ENCODE measurements at regions not wholly inside any gene's neighbourhood (a gene's known extent, or its start where the extent isn't known, plus 50 kb on each side); places are given as distances from the start of the nearest gene placed in this dataset.
"Not testable (repeated sequence)": the region's sequence is repeated elsewhere in the genome, so short reads cannot be mapped to it uniquely, and the experiment has no call there.

DNA sequence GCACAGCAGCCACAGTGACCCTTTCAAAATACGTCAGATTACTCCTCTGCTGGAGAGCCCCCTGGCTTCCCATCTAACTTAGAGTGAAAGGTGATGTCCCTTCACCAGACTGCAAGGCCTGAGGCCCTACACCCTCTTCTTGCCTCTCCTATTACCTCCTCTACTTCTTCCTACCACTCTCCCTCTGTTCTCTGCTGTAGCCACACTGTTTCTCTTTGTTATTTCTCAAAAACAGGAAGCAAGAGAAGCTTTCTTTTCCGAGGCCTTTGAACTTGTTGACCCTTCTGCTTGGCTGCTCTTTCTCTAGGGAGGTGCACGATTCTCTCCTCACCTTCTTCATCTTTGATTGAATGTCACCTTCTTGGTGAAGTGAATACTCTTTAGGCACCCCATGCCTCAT, 141.3 kb upstream of the NBPF9 start:
- H3K4me1 Mint-ChIP-seq (ENCODE audit: low read depth); H3K36me3 Mint-ChIP-seq (ENCODE audit: low read depth); DNase-seq (ENCODE audit: low spot score); H3K9me3 Mint-ChIP-seq; H3K27me3 Mint-ChIP-seq (ENCODE audit: low read depth); H3K27ac Mint-ChIP-seq; H3K4me3 Mint-ChIP-seq: not testable (repeated sequence)

DNA sequence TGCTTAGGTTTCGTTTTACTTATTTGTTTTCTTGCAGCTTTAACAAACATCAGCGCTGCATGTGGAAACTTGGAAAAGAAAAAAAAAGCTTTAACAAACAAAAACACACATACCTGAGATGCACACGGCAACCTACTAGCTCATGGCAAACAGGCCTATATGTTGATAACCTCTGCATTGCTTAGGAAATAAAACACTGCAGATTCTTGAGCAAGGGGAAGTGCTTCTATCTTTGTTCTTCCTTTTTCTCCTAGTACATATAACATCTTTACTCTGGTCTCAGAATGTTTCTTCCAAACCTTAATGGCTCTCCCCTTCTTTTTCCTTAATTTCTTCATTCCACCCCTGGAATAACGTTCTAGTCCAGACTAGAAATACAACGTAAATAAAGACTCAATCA, 142.9 kb upstream of the NBPF9 start:
- H3K27ac Mint-ChIP-seq; H3K4me3 Mint-ChIP-seq; H3K36me3 Mint-ChIP-seq (ENCODE audit: low read depth); H3K4me1 Mint-ChIP-seq (ENCODE audit: low read depth); H3K27me3 Mint-ChIP-seq (ENCODE audit: low read depth); H3K9me3 Mint-ChIP-seq; DNase-seq (ENCODE audit: low spot score): not testable (repeated sequence)

DNA sequence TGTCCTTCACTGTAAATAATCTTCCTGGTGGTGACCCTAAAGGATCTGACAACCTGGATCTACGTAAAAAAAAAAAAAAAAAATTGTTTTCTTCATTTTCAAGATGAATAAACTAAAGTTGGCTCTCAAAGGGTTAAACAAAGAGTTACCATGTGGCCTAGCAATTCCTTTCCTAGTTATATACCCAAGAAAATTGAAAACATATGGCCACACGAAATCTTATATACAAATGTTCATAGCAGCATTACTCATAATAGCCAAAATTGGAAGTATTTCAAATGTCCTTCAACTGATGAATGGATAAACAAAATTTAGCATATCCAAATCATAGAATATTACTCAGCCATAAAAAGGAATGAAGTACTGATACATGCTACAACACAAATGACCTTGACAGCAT, 145.3 kb upstream of the NBPF9 start:
- H3K4me3 Mint-ChIP-seq, H3K27ac Mint-ChIP-seq, H3K9me3 Mint-ChIP-seq: not testable (repeated sequence)

DNA sequence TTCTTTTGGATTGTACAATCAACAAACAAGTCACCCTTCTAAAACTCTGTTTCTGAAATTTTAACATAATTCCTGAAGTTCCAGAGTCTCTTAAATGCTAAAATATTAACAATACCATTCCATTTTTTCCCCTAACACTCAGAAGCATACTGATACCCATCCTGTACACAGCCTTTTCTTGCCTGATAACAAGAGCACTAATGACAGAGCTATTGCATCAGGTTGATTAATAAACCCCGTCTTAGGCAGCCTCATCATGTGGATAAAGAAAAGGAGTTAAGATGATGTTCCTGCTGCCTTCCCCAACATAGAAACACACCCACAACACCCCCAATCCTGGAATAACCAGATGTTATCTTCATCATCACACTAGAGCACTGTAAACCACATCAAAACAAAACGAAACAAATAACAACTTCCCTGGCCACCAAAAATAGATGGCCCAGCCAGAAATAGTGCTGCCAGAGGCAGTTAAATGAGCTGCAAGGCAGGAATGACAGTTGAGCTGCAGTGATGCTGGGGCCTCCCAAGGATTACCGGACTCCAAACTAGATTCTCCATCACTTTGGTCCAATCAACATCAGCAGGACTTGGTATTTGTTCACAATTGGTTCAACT, 146.6 kb upstream of the NBPF9 start:
- not testable (repeated sequence) for H3K36me3 Mint-ChIP-seq (ENCODE audit: low read depth); H3K27me3 Mint-ChIP-seq (ENCODE audit: low read depth); H3K9me3 Mint-ChIP-seq; H3K27ac Mint-ChIP-seq; DNase-seq (ENCODE audit: low spot score); H3K4me1 Mint-ChIP-seq (ENCODE audit: low read depth); H3K4me3 Mint-ChIP-seq

More for the DNA sequence above, 145.3 kb upstream of the NBPF9 start:
- not testable (repeated sequence) for H3K36me3 Mint-ChIP-seq (ENCODE audit: low read depth); H3K4me1 Mint-ChIP-seq (ENCODE audit: low read depth); DNase-seq (ENCODE audit: low spot score); H3K27me3 Mint-ChIP-seq (ENCODE audit: low read depth)

DNA sequence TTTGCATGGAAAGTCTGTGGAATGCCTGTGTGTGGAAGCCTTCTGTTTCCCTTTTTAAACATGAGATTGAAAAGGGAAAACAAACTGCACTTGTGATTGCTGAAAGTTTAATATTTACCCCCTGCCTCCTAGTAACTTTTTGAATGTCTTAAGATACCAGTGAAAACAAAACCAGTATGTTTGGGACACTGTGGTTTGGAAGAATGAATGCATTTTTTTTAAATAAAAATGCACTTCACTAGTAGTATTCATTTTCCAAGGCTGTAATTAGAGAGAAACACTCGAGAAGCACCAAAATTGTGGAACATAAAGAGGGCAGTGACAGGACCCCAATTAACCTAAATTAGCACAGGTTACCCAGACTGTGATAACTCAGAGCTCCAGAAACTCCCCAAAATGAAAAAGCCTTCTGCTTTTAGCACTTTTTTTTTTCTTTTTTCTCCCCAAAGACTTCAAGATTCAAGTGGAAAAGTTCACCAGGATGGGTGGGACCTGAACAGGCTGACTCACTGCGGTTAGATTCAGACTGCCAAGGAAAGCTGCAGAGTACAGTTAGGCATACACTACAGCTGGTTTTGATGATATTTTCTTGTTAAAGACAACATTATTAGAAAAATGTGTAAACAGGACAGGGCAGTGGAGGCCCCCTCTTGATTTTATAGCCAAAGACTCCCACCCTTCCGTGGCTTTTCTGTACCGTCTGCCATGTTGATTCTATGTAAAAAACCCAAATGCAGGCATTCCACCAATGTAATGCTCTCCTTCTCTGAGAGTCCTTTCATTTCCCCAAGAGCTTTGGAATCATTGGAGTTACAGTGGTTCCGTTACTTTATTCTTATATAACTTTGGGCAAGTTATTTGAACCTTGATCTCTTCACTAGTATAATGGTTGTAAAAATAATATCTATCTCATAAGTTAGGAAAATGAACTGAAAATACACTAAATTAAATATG, 151.8 kb upstream of the NBPF9 start:
- not testable (repeated sequence) for DNase-seq (ENCODE audit: low spot score); H3K9me3 Mint-ChIP-seq; H3K36me3 Mint-ChIP-seq (ENCODE audit: low read depth); H3K4me3 Mint-ChIP-seq; H3K4me1 Mint-ChIP-seq (ENCODE audit: low read depth); H3K27me3 Mint-ChIP-seq (ENCODE audit: low read depth); H3K27ac Mint-ChIP-seq

DNA sequence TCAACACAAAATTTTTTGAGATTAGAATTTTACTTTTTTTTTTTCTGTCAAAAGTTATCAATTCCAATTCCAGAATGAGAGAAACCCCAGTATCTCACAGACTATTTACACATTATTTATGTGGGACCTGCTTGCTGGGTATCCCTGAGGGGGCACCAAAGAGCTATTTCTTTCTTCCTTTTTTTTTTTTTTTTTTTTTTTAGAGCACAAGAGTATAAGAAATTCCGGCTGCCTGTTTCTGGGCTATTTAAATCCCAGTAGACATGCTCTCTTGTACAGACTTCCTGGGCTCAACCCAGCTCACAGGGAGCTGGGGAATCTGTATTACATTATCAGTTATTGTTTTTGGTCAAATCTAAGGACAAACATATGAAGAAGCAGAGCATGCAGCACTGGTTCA, 156.9 kb upstream of the NBPF9 start:
- H3K9me3 Mint-ChIP-seq; H3K36me3 Mint-ChIP-seq (ENCODE audit: low read depth); H3K4me1 Mint-ChIP-seq (ENCODE audit: low read depth); DNase-seq (ENCODE audit: low spot score); H3K27me3 Mint-ChIP-seq (ENCODE audit: low read depth); H3K4me3 Mint-ChIP-seq; H3K27ac Mint-ChIP-seq: not testable (repeated sequence)

DNA sequence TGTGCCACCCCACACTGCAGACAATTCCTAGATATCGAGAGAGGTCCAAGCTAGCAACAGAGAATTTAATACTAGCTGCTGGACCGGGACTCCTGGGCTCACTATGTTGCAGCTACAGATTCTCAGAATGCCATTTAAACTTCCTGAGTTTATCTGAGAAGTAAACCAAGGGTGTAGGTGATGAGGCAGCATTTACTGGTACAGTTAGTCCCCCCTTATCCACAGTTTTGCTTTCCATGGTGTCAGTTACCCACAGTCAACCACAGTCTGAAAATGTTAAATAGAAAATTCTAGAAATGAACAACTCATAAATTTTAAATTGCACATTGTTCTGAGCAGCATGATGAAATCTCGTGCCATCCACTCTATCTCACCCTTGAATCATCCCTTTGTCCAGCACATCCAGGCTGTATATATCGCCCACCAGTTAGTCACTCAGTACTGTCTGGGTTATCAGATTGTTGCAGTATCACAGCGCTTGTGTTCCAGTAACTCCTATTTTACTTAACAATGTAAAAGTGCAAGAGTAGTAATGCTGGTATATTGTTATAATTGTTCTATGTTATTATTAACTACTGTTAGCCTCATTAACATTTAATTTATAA, 157.5 kb upstream of the NBPF9 start:
- H3K9me3 Mint-ChIP-seq; H3K4me3 Mint-ChIP-seq; DNase-seq (ENCODE audit: low spot score); H3K27ac Mint-ChIP-seq; H3K4me1 Mint-ChIP-seq (ENCODE audit: low read depth); H3K36me3 Mint-ChIP-seq (ENCODE audit: low read depth); H3K27me3 Mint-ChIP-seq (ENCODE audit: low read depth): not testable (repeated sequence)

DNA sequence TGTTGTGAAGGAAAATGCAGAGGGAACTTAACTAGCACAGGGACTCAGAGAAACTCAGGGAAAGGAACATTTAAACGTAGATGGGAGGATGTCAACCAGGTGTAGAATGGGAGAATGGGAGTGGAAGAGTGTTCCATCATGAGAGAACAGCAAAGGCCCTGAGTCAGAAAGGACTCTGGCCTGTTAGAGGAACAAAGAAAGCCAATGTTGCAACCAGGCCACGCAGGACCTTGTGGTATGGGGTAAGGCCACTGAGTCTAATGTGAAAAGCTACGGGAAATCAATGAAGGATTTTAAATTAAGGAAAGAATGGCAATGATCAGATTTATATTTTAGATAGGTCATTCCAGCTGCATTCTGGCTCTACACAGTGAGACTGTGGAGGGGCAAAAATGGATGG, 163.9 kb upstream of the NBPF9 start:
- H3K27ac Mint-ChIP-seq; H3K9me3 Mint-ChIP-seq; H3K27me3 Mint-ChIP-seq (ENCODE audit: low read depth); H3K4me3 Mint-ChIP-seq; H3K36me3 Mint-ChIP-seq (ENCODE audit: low read depth); DNase-seq (ENCODE audit: low spot score); H3K4me1 Mint-ChIP-seq (ENCODE audit: low read depth): not testable (repeated sequence)

DNA sequence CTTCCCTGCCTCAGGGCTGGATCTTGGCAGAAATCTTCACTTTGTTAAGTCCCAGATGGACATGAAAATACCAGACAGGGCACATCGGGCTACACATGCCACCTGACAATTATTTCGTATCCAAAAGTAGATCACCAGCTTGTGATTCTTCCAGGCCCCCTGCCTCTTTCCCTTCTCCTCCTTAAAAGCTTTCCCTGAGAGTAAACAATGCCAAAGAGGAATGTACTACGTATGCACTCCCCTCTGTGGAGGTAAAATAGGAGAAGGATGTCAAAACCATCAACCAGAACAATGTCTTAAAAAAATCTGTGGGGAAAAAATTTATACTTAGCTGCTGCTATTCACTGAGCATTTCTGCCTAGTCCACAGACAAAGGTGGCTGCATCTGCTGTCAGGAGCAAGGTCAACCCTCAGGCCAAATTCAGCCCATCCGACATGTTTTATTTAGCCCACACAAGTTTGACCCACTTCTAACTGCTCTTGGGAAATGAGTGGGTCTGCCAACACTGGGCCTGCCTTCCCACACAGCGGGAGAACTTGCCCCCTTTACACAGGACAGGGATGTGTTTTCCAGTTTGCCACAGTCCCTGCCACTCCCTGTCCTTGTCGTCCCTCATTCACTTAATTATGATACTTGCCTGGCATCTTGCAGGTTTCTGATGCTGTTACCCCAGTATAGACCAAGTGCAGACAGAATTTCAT, 165.8 kb upstream of the NBPF9 start:
- H3K27me3 Mint-ChIP-seq (ENCODE audit: low read depth); H3K4me1 Mint-ChIP-seq (ENCODE audit: low read depth); H3K27ac Mint-ChIP-seq; H3K36me3 Mint-ChIP-seq (ENCODE audit: low read depth); H3K9me3 Mint-ChIP-seq; H3K4me3 Mint-ChIP-seq; DNase-seq (ENCODE audit: low spot score): not testable (repeated sequence)

DNA sequence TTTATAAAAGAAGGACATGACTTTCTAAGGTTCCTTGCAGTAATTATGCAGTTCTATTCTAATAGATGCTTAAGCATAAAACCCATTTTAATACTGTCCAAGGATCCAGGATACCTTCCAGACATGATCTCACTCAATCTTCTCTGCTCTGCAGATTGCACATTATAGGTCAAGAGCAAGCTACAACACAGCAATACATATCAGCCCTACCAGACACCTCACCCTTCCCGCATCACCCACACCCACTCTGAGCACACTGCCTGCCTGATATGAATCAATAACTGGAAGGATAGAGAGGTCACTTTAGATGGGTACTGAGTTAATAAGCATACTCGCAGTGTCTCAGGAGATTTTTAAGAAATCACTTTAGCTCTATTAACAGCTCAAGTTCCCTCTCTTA, 166.5 kb upstream of the NBPF9 start:
- not testable (repeated sequence) for H3K27me3 Mint-ChIP-seq (ENCODE audit: low read depth); H3K4me1 Mint-ChIP-seq (ENCODE audit: low read depth); H3K36me3 Mint-ChIP-seq (ENCODE audit: low read depth); H3K9me3 Mint-ChIP-seq; H3K4me3 Mint-ChIP-seq; DNase-seq (ENCODE audit: low spot score); H3K27ac Mint-ChIP-seq

DNA sequence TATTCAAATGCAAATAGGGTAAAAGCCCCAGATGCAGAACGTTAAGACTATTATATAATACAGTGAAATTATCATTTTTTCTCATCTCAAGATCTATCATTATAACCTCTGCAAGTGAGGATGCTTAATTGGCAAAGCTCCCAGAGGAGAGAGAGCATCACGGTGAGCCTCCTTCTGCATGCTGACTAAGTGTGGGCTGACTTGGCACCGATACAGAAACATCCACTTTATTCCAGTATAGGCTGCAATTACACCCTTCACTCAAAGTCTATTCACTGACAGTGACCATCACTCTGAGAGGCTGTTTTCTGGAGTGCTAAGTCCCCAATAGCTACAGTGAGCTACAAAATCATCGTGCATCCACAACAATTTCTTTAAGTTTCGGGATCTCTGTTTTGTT, 171.1 kb upstream of the NBPF9 start:
- not testable (repeated sequence) for H3K27me3 Mint-ChIP-seq (ENCODE audit: low read depth); H3K4me3 Mint-ChIP-seq; H3K9me3 Mint-ChIP-seq; DNase-seq (ENCODE audit: low spot score); H3K4me1 Mint-ChIP-seq (ENCODE audit: low read depth); H3K27ac Mint-ChIP-seq; H3K36me3 Mint-ChIP-seq (ENCODE audit: low read depth)

DNA sequence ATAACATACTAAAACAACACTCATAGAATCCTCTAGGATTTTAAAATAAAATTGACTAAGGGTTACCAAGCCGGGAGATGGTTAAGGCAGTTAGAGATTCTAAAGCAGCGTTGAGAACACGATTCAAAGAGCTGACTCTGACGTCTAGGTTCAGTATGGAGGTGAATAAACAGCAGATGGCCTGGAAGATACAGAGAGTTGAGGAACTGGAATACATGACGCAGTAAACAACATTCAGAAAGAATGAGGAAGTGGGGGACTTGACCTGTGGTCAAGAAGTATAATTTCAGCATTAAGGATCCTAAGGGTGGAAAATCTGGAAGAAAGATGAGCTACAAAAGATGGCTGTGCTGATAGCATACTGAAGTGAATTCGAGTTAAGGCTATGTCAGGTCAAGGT, 172.5 kb upstream of the NBPF9 start:
- not testable (repeated sequence) for H3K27me3 Mint-ChIP-seq (ENCODE audit: low read depth); H3K27ac Mint-ChIP-seq; H3K9me3 Mint-ChIP-seq; H3K36me3 Mint-ChIP-seq (ENCODE audit: low read depth); H3K4me3 Mint-ChIP-seq; H3K4me1 Mint-ChIP-seq (ENCODE audit: low read depth); DNase-seq (ENCODE audit: low spot score)

DNA sequence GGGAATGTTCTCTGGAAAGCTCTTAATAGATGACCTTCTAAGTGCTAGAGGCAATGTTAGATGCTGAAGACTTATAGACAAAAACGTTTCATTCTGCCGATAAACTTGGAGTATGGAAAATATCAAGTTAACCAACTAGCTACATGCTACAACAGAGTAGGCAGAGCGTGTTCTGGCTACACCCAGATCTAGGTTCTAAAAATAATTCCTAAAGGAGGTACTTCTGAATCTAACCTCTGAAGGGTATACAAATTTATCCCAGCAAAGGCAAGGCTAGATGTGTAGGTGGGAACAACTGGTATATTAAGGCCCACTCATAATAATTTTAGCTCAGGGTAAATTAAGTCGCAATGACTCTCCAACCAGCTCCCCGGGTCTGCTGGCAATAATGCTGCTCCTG, 173.1 kb upstream of the NBPF9 start:
- DNase-seq (ENCODE audit: low spot score); H3K27me3 Mint-ChIP-seq (ENCODE audit: low read depth); H3K36me3 Mint-ChIP-seq (ENCODE audit: low read depth); H3K9me3 Mint-ChIP-seq; H3K4me3 Mint-ChIP-seq; H3K4me1 Mint-ChIP-seq (ENCODE audit: low read depth); H3K27ac Mint-ChIP-seq: not testable (repeated sequence)

DNA sequence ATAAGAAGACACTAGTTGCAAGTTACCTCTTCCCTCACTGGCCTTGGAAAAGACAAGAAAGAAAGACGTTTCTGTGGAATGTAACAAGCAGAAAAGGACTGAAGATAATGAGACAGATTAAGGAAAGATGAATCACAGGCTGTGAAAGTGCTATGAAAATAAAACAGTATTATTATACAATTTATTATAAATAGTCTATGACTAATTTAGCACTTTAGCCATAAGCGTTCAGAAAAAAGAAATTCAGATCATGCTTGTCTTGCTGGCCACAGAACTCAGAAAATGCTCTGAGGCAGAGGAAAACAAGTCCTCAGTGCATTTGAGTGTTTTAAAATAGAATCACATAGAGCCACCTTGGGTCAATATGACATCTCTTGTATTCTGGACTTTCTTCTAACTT, 174.8 kb upstream of the NBPF9 start:
- not testable (repeated sequence) for H3K36me3 Mint-ChIP-seq (ENCODE audit: low read depth); DNase-seq (ENCODE audit: low spot score); H3K4me1 Mint-ChIP-seq (ENCODE audit: low read depth); H3K27ac Mint-ChIP-seq; H3K27me3 Mint-ChIP-seq (ENCODE audit: low read depth); H3K4me3 Mint-ChIP-seq; H3K9me3 Mint-ChIP-seq

Data from T-helper 2 cell treated with Interferon-gamma antibody and Interleukin-4, amounts not matched to agents 5 μg/mL and 100 μg/mL, for 36 hours (primary cell).